Fibroblast of the conjunctiva (primary cell): ENCODE measurements at regions not wholly inside any gene's neighbourhood (a gene's known extent, or its start where the extent isn't known, plus 50 kb on each side); places are given as distances from the start of the nearest gene placed in this dataset.

Source experiments
- DNase-seq: peaks from one replicate; pipeline ENCODE4 v3.0.0-alpha.2; 2010; ENCODE audit warnings: low read depth

GRCh38 chr11:30811226-30811755, 225.1 kb upstream of the MPPED2 start:
- DNase-seq = no peak

- DNase-seq = no peak
Observed at GRCh38 chr11:30810116-30810515, 224.0 kb upstream of the MPPED2 start.

GRCh38 chr11:30801357-30801756, 215.2 kb upstream of the MPPED2 start:
- no peak for DNase-seq

- DNase-seq = no peak
Observed at GRCh38 chr11:30800904-30801303, 214.8 kb upstream of the MPPED2 start.

- DNase-seq = no peak
Observed at GRCh38 chr11:30798547-30799236, 212.5 kb upstream of the MPPED2 start.

GRCh38 chr11:30789270-30789669, 203.1 kb upstream of the MPPED2 start:
- no peak for DNase-seq

- DNase-seq = no peak
Observed at GRCh38 chr11:30788849-30789248, 202.7 kb upstream of the MPPED2 start.

GRCh38 chr11:30786256-30787110, 200.3 kb upstream of the MPPED2 start:
- peak; percentile 3 for DNase-seq

- DNase-seq = no peak
Observed at GRCh38 chr11:30778596-30778995, 192.4 kb upstream of the MPPED2 start.

GRCh38 chr11:30775233-30775522, 189.0 kb upstream of the MPPED2 start:
- no peak for DNase-seq

GRCh38 chr11:30774496-30775232, 188.5 kb upstream of the MPPED2 start:
- DNase-seq = no peak

GRCh38 chr11:30772908-30773307, 186.8 kb upstream of the MPPED2 start:
- DNase-seq = no peak

GRCh38 chr11:30763951-30764350, 177.8 kb upstream of the MPPED2 start:
- DNase-seq = no peak

- no peak for DNase-seq
Observed at GRCh38 chr11:30762188-30762587, 176.0 kb upstream of the MPPED2 start.

GRCh38 chr11:30760345-30760744, 174.2 kb upstream of the MPPED2 start:
- DNase-seq = no peak

- DNase-seq = no peak
Observed at GRCh38 chr11:30758946-30759504, 172.9 kb upstream of the MPPED2 start.

GRCh38 chr11:30758518-30758917, 172.4 kb upstream of the MPPED2 start:
- no peak for DNase-seq

GRCh38 chr11:30758012-30758411, 171.9 kb upstream of the MPPED2 start:
- no peak for DNase-seq

GRCh38 chr11:30753994-30754393, 167.8 kb upstream of the MPPED2 start:
- DNase-seq = no peak

- no peak for DNase-seq
Observed at GRCh38 chr11:30753504-30753903, 167.4 kb upstream of the MPPED2 start.

GRCh38 chr11:30749268-30749667, 163.1 kb upstream of the MPPED2 start:
- DNase-seq = no peak

- DNase-seq = no peak
Observed at GRCh38 chr11:30741039-30741550, 154.9 kb upstream of the MPPED2 start.
